K562 (cell line): ENCODE measurements at regions not wholly inside any gene's neighbourhood (a gene's known extent, or its start where the extent isn't known, plus 50 kb on each side); places are given as distances from the start of the nearest gene placed in this dataset.

ENCODE experiments used
- BRCA1 ChIP-seq, 2 experiments: fragments of 450-650 bp in 1 of 2; sonication (generic) in 1 of 2; formaldehyde crosslinking in 1 of 2; IDR thresholded peaks; 2 replicates each; pipeline versions ENCODE4 v1.5.0 to v1.6.1; 2017 to 2020; ENCODE audit warnings: mild to moderate bottlenecking in 1 of 2, missing genetic modification reagents in 1 of 2
- CHD2 ChIP-seq: IDR thresholded peaks from 2 replicates; pipeline ENCODE4 v1.6.1; 2011; ENCODE audit warnings: low read depth, low read length
- POLR2A ChIP-seq: fragments of 450-650 bp; conservative IDR thresholded peaks from 2 replicates; pipeline ENCODE4 v1.6.1; 2016

GRCh38 chr6:113560376-113560775 is 296.8 kb upstream of the MARCKS start:
- TF ChIP-seq POLR2A (no peak), CHD2 (no peak), BRCA1 (IDR thresholded peaks at IDR 0.05) (no peak), BRCA1 (CRISPR knock-in tag; IDR thresholded peaks at IDR 0.05) (no peak)
